HEK293 (cell line): ENCODE measurements at regions not wholly inside any gene's neighbourhood (a gene's known extent, or its start where the extent isn't known, plus 50 kb on each side); places are given as distances from the start of the nearest gene placed in this dataset.

ENCODE experiments used
- CTCF ChIA-PET: fragments of 350-600 bp; formaldehyde crosslinking; extraction: SDS; loops from one replicate; lab custom pipeline; 2021; ENCODE audit warnings: antibody characterized with exemption; lab: Yijun Ruan, JAX
- POLR2A ChIA-PET: fragments of 300-600 bp; formaldehyde crosslinking; extraction: SDS; loops from one replicate; lab custom pipeline; 2020; ENCODE audit warnings: antibody characterized with exemption, inconsistent platforms; lab: Yijun Ruan, JAX
- H3K27ac ChIP-seq: fragments of 200-500 bp; sonication (Bioruptor generic); 2 replicates; pipeline ENCODE4 v1.5.1; 2014; ENCODE audit warnings: low read depth, low read length, control low read depth, inconsistent platforms; ENCODE audit errors: extremely low read depth
- H3K36me3 ChIP-seq, 2 experiments: fragments of 200-500 bp in 1 of 2; sonication (Bioruptor generic) in 1 of 2; 1 replicate in 1 of 2; 2 replicates in 1 of 2; pipeline ENCODE4 v1.5.1; 2014 to 2017; ENCODE audit warnings: inconsistent platforms in 2 of 2, low read length in 2 of 2; ENCODE audit not compliant: control insufficient read depth in 2 of 2, insufficient read depth in 1 of 2
- H3K4me1 ChIP-seq: fragments of 200-500 bp; sonication (Bioruptor generic); 2 replicates; pipeline ENCODE4 v1.5.1; 2014; ENCODE audit warnings: mild to moderate bottlenecking, low read length, inconsistent platforms; ENCODE audit not compliant: control insufficient read depth, insufficient read depth
- H3K4me3 ChIP-seq: 2 replicates; pipeline ENCODE4 v1.5.1; 2011; ENCODE audit warnings: low read depth, mild to moderate bottlenecking, control low read depth, low read length, moderate library complexity
- H3K9me3 ChIP-seq: fragments of 200-500 bp; sonication (Bioruptor generic); 2 replicates; pipeline ENCODE4 v1.5.1; 2014; ENCODE audit warnings: low read depth, low read length, inconsistent platforms; ENCODE audit not compliant: control insufficient read depth, insufficient read depth
- GLI2 ChIP-seq: fragments of 450-650 bp; formaldehyde crosslinking; IDR thresholded peaks from 2 replicates; pipeline ENCODE4; 2017; ENCODE audit warnings: missing biosample characterization, missing genetic modification characterization, low read depth, borderline replicate concordance
- IKZF3 ChIP-seq: fragments of 450-650 bp; IDR thresholded peaks from 2 replicates; pipeline ENCODE4 v1.5.0; 2018; ENCODE audit warnings: missing biosample characterization, mild to moderate bottlenecking, missing genetic modification characterization, moderate library complexity
- PRDM6 ChIP-seq: fragments of 450-650 bp; formaldehyde crosslinking; IDR thresholded peaks from 2 replicates; pipeline ENCODE4 v1.5.1; 2017; ENCODE audit warnings: missing biosample characterization, missing genetic modification characterization
- REST ChIP-seq: fragments of 450-650 bp; formaldehyde crosslinking; IDR thresholded peaks from 2 replicates; pipeline ENCODE4 v1.5.1; 2016; ENCODE audit warnings: missing biosample characterization, missing genetic modification characterization
- YY1 ChIP-seq: fragments of 450-650 bp; formaldehyde crosslinking; IDR thresholded peaks from 2 replicates; pipeline ENCODE4 v1.5.1; 2018; ENCODE audit warnings: missing biosample characterization, missing genetic modification characterization
- ZBTB1 ChIP-seq: fragments of 450-650 bp; formaldehyde crosslinking; IDR thresholded peaks from 2 replicates; pipeline ENCODE4 v1.5.1; 2016; ENCODE audit warnings: missing biosample characterization, missing genetic modification characterization
- ZBTB10 ChIP-seq: fragments of 450-650 bp; formaldehyde crosslinking; IDR thresholded peaks from 2 replicates; pipeline ENCODE4 v1.5.1; 2016; ENCODE audit warnings: missing biosample characterization, missing genetic modification characterization
- ZBTB6 ChIP-seq: fragments of 450-650 bp; formaldehyde crosslinking; IDR thresholded peaks from 2 replicates; pipeline ENCODE4 v1.5.1; 2017; ENCODE audit warnings: missing biosample characterization, missing genetic modification characterization
- ZNF114 ChIP-seq: fragments of 450-650 bp; formaldehyde crosslinking; IDR thresholded peaks from 2 replicates; pipeline ENCODE4 v1.5.0; 2017; ENCODE audit warnings: missing biosample characterization, missing genetic modification characterization
- ZNF18 ChIP-seq: fragments of 450-650 bp; formaldehyde crosslinking; IDR thresholded peaks from 2 replicates; pipeline ENCODE4 v1.5.1; 2016; ENCODE audit warnings: missing biosample characterization, missing genetic modification characterization
- ZNF341 ChIP-seq: fragments of 450-650 bp; formaldehyde crosslinking; IDR thresholded peaks from 2 replicates; pipeline ENCODE4; 2016; ENCODE audit warnings: low read depth, missing biosample characterization, missing genetic modification characterization
- ZNF354C ChIP-seq: fragments of 450-650 bp; formaldehyde crosslinking; IDR thresholded peaks from 2 replicates; pipeline ENCODE4 v1.5.1; 2016; ENCODE audit warnings: missing biosample characterization, missing genetic modification characterization, low read depth, borderline replicate concordance
- ZNF558 ChIP-seq: fragments of 450-650 bp; formaldehyde crosslinking; IDR thresholded peaks from 2 replicates; pipeline ENCODE4 v1.5.1; 2016; ENCODE audit warnings: missing biosample characterization, missing genetic modification characterization
- ZNF701 ChIP-seq: fragments of 450-650 bp; formaldehyde crosslinking; IDR thresholded peaks from 2 replicates; pipeline ENCODE4 v1.5.1; 2016; ENCODE audit warnings: missing biosample characterization, missing genetic modification characterization
- ZNF792 ChIP-seq: fragments of 450-650 bp; formaldehyde crosslinking; IDR thresholded peaks from 2 replicates; pipeline ENCODE4 v1.5.1; 2016; ENCODE audit warnings: missing biosample characterization, missing genetic modification characterization
- ZNF837 ChIP-seq: fragments of 450-650 bp; formaldehyde crosslinking; IDR thresholded peaks from 2 replicates; pipeline ENCODE4 v1.5.1; 2016; ENCODE audit warnings: missing biosample characterization, missing genetic modification characterization
- ZSCAN4 ChIP-seq: fragments of 450-650 bp; formaldehyde crosslinking; IDR thresholded peaks from 2 replicates; pipeline ENCODE4 v1.5.1; 2017; ENCODE audit warnings: missing biosample characterization, missing genetic modification characterization

GRCh38 chr14:39617537-39617936 is 185.3 kb upstream of the FBXO33 start (continued):
- TF ChIP-seq REST (tag by site-specific recombination) (no peak), ZNF18 (tag by site-specific recombination) (no peak), ZBTB6 (tag by site-specific recombination) (no peak), ZNF837 (no peak), YY1 (tag by site-specific recombination) (no peak), ZBTB1 (tag by site-specific recombination) (no peak), ZNF354C (tag by site-specific recombination) (no peak)
- TF ChIP-seq, all 188 proteins: peak for 0

GRCh38 chr14:39615352-39615751 is 183.1 kb upstream of the FBXO33 start:
- no peaks in the 10 kb centered on the region for H3K36me3 ChIP-seq
- POLR2A ChIA-PET = no interaction called here
- TF ChIP-seq ZNF341 (tag by site-specific recombination) (no peak), ZNF792 (tag by site-specific recombination) (no peak), PRDM6 (no peak), ZSCAN4 (tag by site-specific recombination) (no peak), ZBTB10 (tag by site-specific recombination) (no peak), ZNF114 (tag by site-specific recombination) (no peak), ZNF558 (no peak), ZNF837 (no peak), ZNF701 (tag by site-specific recombination) (no peak), IKZF3 (no peak), GLI2 (tag by site-specific recombination) (no peak)
- TF ChIP-seq, all 188 proteins: peak for 0
- no peaks in the 10 kb centered on the region for H3K4me1 ChIP-seq
- H3K9me3 ChIP-seq = no peaks in the 10 kb centered on the region
- no peak overlapping the region for H3K4me3 ChIP-seq
- H3K27ac ChIP-seq = no peak overlapping the region
- CTCF ChIA-PET = no interaction called here
